A673 (cell line): ENCODE measurements at regions not wholly inside any gene's neighbourhood (a gene's known extent, or its start where the extent isn't known, plus 50 kb on each side); places are given as distances from the start of the nearest gene placed in this dataset.

Experiments used
- BruUV-seq: library from RNA; stranded (reverse); fragments of 400-500 nt; replicated peaks from 2 replicates; lab custom pipeline; 2021; lab: Mats Ljungman, UMichigan
- CTCF ChIA-PET: fragments of 300-600 bp; sonication (Branson Sonifier 250); formaldehyde crosslinking; loops from one replicate; lab custom pipeline; 2022; ENCODE audit warnings: antibody characterized with exemption; lab: Charles Lee
- POLR2A ChIA-PET: fragments of 300-600 bp; sonication (Branson Sonifier 250); formaldehyde crosslinking; loops from one replicate; lab custom pipeline; 2022; ENCODE audit warnings: antibody characterized with exemption; ENCODE audit not compliant: low non-redundant PET; lab: Charles Lee
- DNase-seq: peaks from one replicate; pipeline ENCODE4 v3.0.0-alpha.2; 2015; ENCODE audit warnings: low spot score
- H3K27ac ChIP-seq: fragments of 200-600 bp; sonication (generic); 2 replicates; pipeline ENCODE4 v1.5.1; 2016; ENCODE audit warnings: mixed run types, low read depth, mild to moderate bottlenecking, mixed read lengths, antibody characterized with exemption, low read length; ENCODE audit not compliant: poor library complexity, severe bottlenecking
- H3K27me3 ChIP-seq: fragments of 200-600 bp; sonication (generic); replicated peaks from 2 replicates; pipeline ENCODE4 v1.6.1; 2017; ENCODE audit warnings: mixed run types, low read depth, mild to moderate bottlenecking, mixed read lengths, antibody characterized with exemption, low read length; ENCODE audit not compliant: insufficient read depth, poor library complexity
- H3K36me3 ChIP-seq: fragments of 200-600 bp; sonication (generic); 2 replicates; pipeline ENCODE4 v1.6.1; 2016; ENCODE audit warnings: mixed run types, mild to moderate bottlenecking, mixed read lengths, antibody characterized with exemption, low read length; ENCODE audit not compliant: insufficient read depth, poor library complexity, severe bottlenecking
- H3K4me1 ChIP-seq: fragments of 200-600 bp; sonication (generic); 2 replicates; pipeline ENCODE4 v1.6.1; 2017; ENCODE audit warnings: mixed run types, mild to moderate bottlenecking, mixed read lengths, antibody characterized with exemption, low read length; ENCODE audit not compliant: insufficient read depth, poor library complexity, severe bottlenecking
- H3K4me3 ChIP-seq: fragments of 200-600 bp; sonication (generic); 2 replicates; pipeline ENCODE4 v1.5.1; 2016; ENCODE audit warnings: low read depth, mixed run types, mild to moderate bottlenecking, mixed read lengths, low read length; ENCODE audit not compliant: poor library complexity, severe bottlenecking
- H3K9me3 ChIP-seq: fragments of 200-600 bp; sonication (generic); 2 replicates; pipeline ENCODE4 v1.6.1; 2016; ENCODE audit warnings: mixed run types, low read depth, mild to moderate bottlenecking, mixed read lengths, antibody characterized with exemption, low read length; ENCODE audit not compliant: poor library complexity, severe bottlenecking
- CTCF ChIP-seq: fragments of 300-800, 200-600 bp; sonication (generic); conservative IDR thresholded peaks from 2 replicates; pipeline ENCODE4 v1.5.1; 2017; ENCODE audit warnings: low read depth, mild to moderate bottlenecking, antibody characterized with exemption, low read length, moderate library complexity, mixed read lengths
- EZH2 ChIP-seq: fragments of 200-600 bp; sonication (generic); IDR thresholded peaks from 2 replicates; pipeline ENCODE4 v1.6.1; 2017; ENCODE audit warnings: borderline replicate concordance, low read depth, mild to moderate bottlenecking, mixed read lengths, antibody characterized with exemption, low read length; ENCODE audit not compliant: poor library complexity, severe bottlenecking
- intact Hi-C: fragments of 100-400 bp; cut with micrococcal nuclease; formaldehyde crosslinking; loops from one replicate; pipeline ENCODE4 v1.10.0; 2022; ENCODE audit not compliant: unreplicated experiment

DNA sequence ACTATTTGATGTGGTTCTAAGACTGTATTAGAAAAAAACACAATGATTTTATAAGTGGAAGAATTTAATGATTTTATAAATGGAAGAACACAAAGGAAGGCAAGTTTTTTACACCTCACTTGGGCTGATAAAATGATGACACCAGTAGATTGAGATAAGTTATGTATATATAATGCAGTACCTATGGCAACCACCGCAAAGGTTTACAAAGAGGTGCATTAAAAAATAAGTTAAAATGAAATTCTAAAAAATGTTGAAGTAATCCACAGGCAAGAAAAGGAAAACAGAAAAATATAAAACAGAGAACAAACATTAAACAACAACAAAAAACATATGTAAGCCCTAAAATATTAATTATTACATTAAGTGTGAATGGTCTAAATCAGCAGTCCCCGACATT, 490.9 kb upstream of the AADAT start:
- Histone ChIP-seq H3K27me3 (no peaks in the 10 kb centered on the region), H3K4me3 (no peak overlapping the region), H3K27ac (no peak overlapping the region), H3K9me3 (no peaks in the 10 kb centered on the region), H3K4me1 (no peaks in the 10 kb centered on the region), H3K36me3 (no peaks in the 10 kb centered on the region)
- CTCF ChIA-PET: no interaction called here
- intact Hi-C loops: no loop called here
- BruUV-seq: no TSS peak
- TF ChIP-seq EZH2 (no peak), CTCF (no peak)
- POLR2A ChIA-PET: no interaction called here
- no peak for DNase-seq

DNA sequence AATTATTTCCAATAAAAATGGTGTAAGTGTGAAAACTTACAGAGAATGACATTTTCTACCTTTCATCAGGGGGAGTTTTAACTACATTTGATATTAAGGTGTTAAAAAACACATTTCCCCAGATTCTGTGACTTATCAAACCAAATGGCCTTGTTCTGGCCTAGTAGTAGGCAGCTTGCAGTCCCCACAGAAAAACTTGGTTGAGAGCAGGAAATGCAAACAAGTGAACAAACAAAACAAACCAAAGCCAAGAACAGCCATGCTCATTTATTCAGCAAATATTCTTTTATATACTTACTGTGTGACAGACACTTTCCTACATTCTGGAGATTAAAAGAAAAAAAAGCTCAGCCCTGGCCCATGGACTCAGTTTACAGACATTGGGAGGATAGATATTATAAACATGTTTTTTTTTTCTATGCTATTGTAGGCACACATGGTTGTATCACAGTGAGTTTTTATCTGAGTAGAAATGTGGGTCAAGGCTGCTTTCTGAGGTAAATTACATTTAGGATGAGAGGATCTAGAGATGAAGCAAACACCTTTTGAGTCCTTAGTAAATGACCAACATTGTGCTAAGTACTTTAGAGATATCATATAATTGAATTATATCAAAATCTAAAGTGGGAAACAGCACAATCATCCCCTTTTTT, 449.2 kb upstream of the AADAT start:
- no peak for DNase-seq
- ChIA-PET CTCF (no interaction called here), POLR2A (no interaction called here)
- Histone ChIP-seq H3K4me1 (no peaks in the 10 kb centered on the region), H3K27me3 (no peaks in the 10 kb centered on the region), H3K9me3 (peaks cover 5% of the 10 kb centered on the region), H3K36me3 (no peaks in the 10 kb centered on the region), H3K27ac (no peak overlapping the region), H3K4me3 (no peak overlapping the region)
- no TSS peak for BruUV-seq
- no peak for TF ChIP-seq EZH2
- no peak for TF ChIP-seq CTCF
- intact Hi-C loops: no loop called here

- DNase-seq: peak; percentile 16
- Histone ChIP-seq H3K4me3 (no peak overlapping the region), H3K27me3 (no peaks in the 10 kb centered on the region), H3K36me3 (no peaks in the 10 kb centered on the region), H3K4me1 (no peaks in the 10 kb centered on the region), H3K9me3 (no peaks in the 10 kb centered on the region), H3K27ac (no peak overlapping the region)
- intact Hi-C loops: no loop called here
- ChIA-PET CTCF (no interaction called here), POLR2A (no interaction called here)
- BruUV-seq: no TSS peak
- TF ChIP-seq EZH2 (no peak), CTCF (no peak)
These were observed 440.3 kb upstream of the AADAT start for GRCh38 chr4:170529748-170530722.
